HepG2 (cell line): ENCODE measurements at regions not wholly inside any gene's neighbourhood (a gene's known extent, or its start where the extent isn't known, plus 50 kb on each side); places are given as distances from the start of the nearest gene placed in this dataset.
A peak's percentile ranks its signal among the peaks of the same experiment; 100 is the strongest.

Experiments
- CEBPB ChIP-seq: IDR thresholded peaks from 2 replicates; pipeline ENCODE4 v1.6.1; 2011; ENCODE audit warnings: low read depth, low read length, improper control_type of control experiment, borderline replicate concordance
- DPF2 ChIP-seq: sonication (generic); formaldehyde crosslinking; IDR thresholded peaks from 2 replicates; pipeline ENCODE4 v1.4.0; 2020; ENCODE audit warnings: mild to moderate bottlenecking, low read depth, missing genetic modification reagents, borderline replicate concordance
- EZH2 ChIP-seq: conservative IDR thresholded peaks from 2 replicates; pipeline ENCODE4 v1.6.1; 2012; ENCODE audit warnings: mild to moderate bottlenecking, low read depth, low read length, moderate library complexity
- FOSL2 ChIP-seq: sonication (generic); formaldehyde crosslinking; IDR thresholded peaks from 2 replicates; pipeline ENCODE4 v1.4.0; 2020; ENCODE audit warnings: missing genetic modification reagents
- FOXA3 ChIP-seq: IDR thresholded peaks from 2 replicates; pipeline ENCODE4 v1.6.1; 2016; ENCODE audit warnings: missing genetic modification reagents, missing compliant biosample characterization
- HDAC2 ChIP-seq: sonication (generic); formaldehyde crosslinking; IDR thresholded peaks from 2 replicates; pipeline ENCODE4 v1.4.0; 2020; ENCODE audit warnings: missing genetic modification reagents
- NFE2 ChIP-seq: sonication (generic); formaldehyde crosslinking; IDR thresholded peaks from 2 replicates; pipeline ENCODE4 v1.4.0; 2020; ENCODE audit warnings: missing genetic modification reagents
- RAD51 ChIP-seq: fragments of 450-650 bp; IDR thresholded peaks from 2 replicates; pipeline ENCODE4 v1.6.1; 2016; ENCODE audit warnings: borderline replicate concordance
- RERE ChIP-seq: IDR thresholded peaks from 2 replicates; pipeline ENCODE4 v1.6.1; 2016; ENCODE audit warnings: low read depth, missing genetic modification reagents, missing compliant biosample characterization
- SIN3A ChIP-seq: IDR thresholded peaks from 2 replicates; pipeline ENCODE4 v1.6.1; 2011; ENCODE audit warnings: low read depth, mild to moderate bottlenecking, control low read depth, low read length, borderline replicate concordance
- SPEN ChIP-seq: sonication (generic); formaldehyde crosslinking; IDR thresholded peaks from 2 replicates; pipeline ENCODE4 v1.5.1; 2020; ENCODE audit warnings: low read depth, mild to moderate bottlenecking, missing genetic modification reagents
- SRY ChIP-seq: sonication (generic); formaldehyde crosslinking; IDR thresholded peaks from 2 replicates; pipeline ENCODE4 v1.8.0; 2022; ENCODE audit warnings: mild to moderate bottlenecking, missing genetic modification reagents
- ZC3H13 ChIP-seq: sonication (generic); formaldehyde crosslinking; IDR thresholded peaks from 2 replicates; pipeline ENCODE4 v1.8.1; 2023; ENCODE audit warnings: mild to moderate bottlenecking, missing genetic modification reagents, moderate library complexity
- ZNF207 ChIP-seq: fragments of 450-650 bp; IDR thresholded peaks from 2 replicates; pipeline ENCODE4 v1.6.1; 2016; ENCODE audit warnings: antibody characterized with exemption, borderline replicate concordance
- ZNF329 ChIP-seq: sonication (generic); formaldehyde crosslinking; IDR thresholded peaks from 2 replicates; pipeline ENCODE4 v1.9.0; 2021; ENCODE audit warnings: low read depth, mild to moderate bottlenecking, missing genetic modification reagents
- ZNF652 ChIP-seq: IDR thresholded peaks from 2 replicates; pipeline ENCODE4 v1.6.1; 2016; ENCODE audit warnings: low read depth, borderline replicate concordance
- ZNF800 ChIP-seq: sonication (generic); formaldehyde crosslinking; IDR thresholded peaks from 2 replicates; pipeline ENCODE4 v1.4.0; 2020; ENCODE audit warnings: missing genetic modification reagents
- TF ChIP-seq, protein P1 (sequence below): sonication (generic); formaldehyde crosslinking; IDR thresholded peaks from 2 replicates; pipeline ENCODE4 v1.8.1; 2023; ENCODE audit warnings: mild to moderate bottlenecking, missing genetic modification reagents, borderline replicate concordance
- TF ChIP-seq, protein P2 (sequence below): sonication (generic); formaldehyde crosslinking; IDR thresholded peaks from 2 replicates; pipeline ENCODE4 v1.4.0; 2020; ENCODE audit warnings: mild to moderate bottlenecking, missing genetic modification reagents, borderline replicate concordance
- TF ChIP-seq, protein P3 (sequence below): sonication (generic); formaldehyde crosslinking; conservative IDR thresholded peaks from 2 replicates; pipeline ENCODE4 v1.5.0; 2020; ENCODE audit warnings: missing genetic modification reagents

- TF ChIP-seq ZNF207 = no peak
- peak; percentile 100 for TF ChIP-seq FOSL2 (CRISPR knock-in tag)
- TF ChIP-seq ZNF329 = no peak
- TF ChIP-seq NFE2 (CRISPR knock-in tag) = peak; percentile 91
- TF ChIP-seq RERE (CRISPR knock-in tag) = peak; percentile 74; the same call in 1 of the 2 replicates
- TF ChIP-seq ZNF652 (CRISPR knock-in tag) = peak; percentile 22; the same call in 1 of the 2 replicates
- peak; percentile 96 for TF ChIP-seq SPEN (CRISPR knock-in tag)
- 0 out of 2 replicates have a peak, but pooled peaks have one; percentile 48 for TF ChIP-seq ZC3H13 (CRISPR knock-in tag)
- TF ChIP-seq EZH2 = no peak
- TF ChIP-seq, protein P1, sequence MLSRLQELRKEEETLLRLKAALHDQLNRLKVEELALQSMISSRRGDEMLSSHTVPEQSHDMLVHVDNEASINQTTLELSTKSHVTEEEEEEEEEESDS = no peak
- no peak for TF ChIP-seq ZNF800
- TF ChIP-seq SRY = no peak
- TF ChIP-seq CEBPB = peak; percentile 99
- peak; percentile 94 for TF ChIP-seq HDAC2 (CRISPR knock-in tag)
- TF ChIP-seq, protein P2, sequence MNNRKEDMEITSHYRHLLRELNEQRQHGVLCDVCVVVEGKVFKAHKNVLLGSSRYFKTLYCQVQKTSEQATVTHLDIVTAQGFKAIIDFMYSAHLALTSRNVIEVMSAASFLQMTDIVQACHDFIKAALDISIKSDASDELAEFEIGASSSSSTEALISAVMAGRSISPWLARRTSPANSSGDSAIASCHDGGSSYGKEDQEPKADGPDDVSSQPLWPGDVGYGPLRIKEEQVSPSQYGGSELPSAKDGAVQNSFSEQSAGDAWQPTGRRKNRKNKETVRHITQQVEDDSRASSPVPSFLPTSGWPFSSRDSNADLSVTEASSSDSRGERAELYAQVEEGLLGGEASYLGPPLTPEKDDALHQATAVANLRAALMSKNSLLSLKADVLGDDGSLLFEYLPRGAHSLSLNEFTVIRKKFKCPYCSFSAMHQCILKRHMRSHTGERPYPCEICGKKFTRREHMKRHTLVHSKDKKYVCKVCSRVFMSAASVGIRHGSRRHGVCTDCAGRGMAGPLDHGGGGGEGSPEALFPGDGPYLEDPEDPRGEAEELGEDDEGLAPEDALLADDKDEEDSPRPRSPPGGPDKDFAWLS = no peak
- no peak for TF ChIP-seq RAD51
- TF ChIP-seq FOXA3 (CRISPR knock-in tag) = peak; percentile 94
- TF ChIP-seq, protein P3, sequence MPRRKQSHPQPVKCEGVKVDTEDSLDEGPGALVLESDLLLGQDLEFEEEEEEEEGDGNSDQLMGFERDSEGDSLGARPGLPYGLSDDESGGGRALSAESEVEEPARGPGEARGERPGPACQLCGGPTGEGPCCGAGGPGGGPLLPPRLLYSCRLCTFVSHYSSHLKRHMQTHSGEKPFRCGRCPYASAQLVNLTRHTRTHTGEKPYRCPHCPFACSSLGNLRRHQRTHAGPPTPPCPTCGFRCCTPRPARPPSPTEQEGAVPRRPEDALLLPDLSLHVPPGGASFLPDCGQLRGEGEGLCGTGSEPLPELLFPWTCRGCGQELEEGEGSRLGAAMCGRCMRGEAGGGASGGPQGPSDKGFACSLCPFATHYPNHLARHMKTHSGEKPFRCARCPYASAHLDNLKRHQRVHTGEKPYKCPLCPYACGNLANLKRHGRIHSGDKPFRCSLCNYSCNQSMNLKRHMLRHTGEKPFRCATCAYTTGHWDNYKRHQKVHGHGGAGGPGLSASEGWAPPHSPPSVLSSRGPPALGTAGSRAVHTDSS (CRISPR knock-in tag) = no peak
- TF ChIP-seq DPF2 = peak; percentile 69; the same call in 1 of the 2 replicates
- peak; percentile 70; the same call in 1 of the 2 replicates for TF ChIP-seq SIN3A
These were observed 97.7 kb upstream of the JUN start (continued) for GRCh38 chr1:58881471-58881994.
